GM12878 (cell line): ENCODE measurements at regions not wholly inside any gene's neighbourhood (a gene's known extent, or its start where the extent isn't known, plus 50 kb on each side); places are given as distances from the start of the nearest gene placed in this dataset.
A peak's percentile ranks its signal among the peaks of the same experiment; 100 is the strongest.

Experiments
- BACH1 ChIP-seq: fragments of 450-650 bp; IDR thresholded peaks from 2 replicates; pipeline ENCODE4 v1.6.1; 2017; ENCODE audit warnings: mild to moderate bottlenecking, borderline replicate concordance
- BRCA1 ChIP-seq: IDR thresholded peaks from 2 replicates; pipeline ENCODE4 v1.6.1; 2011; ENCODE audit warnings: low read depth, low read length, improper control_type of control experiment
- CBFB ChIP-seq: IDR thresholded peaks from 2 replicates; pipeline ENCODE4 v1.6.1; 2016; ENCODE audit warnings: antibody characterized with exemption, low read depth
- CHD2 ChIP-seq: IDR thresholded peaks from 2 replicates; pipeline ENCODE4 v1.6.1; 2011; ENCODE audit warnings: low read depth, low read length, improper control_type of control experiment, borderline replicate concordance
- EZH2 ChIP-seq: IDR thresholded peaks from 2 replicates; pipeline ENCODE4 v1.6.1; 2012; ENCODE audit warnings: low read depth, mild to moderate bottlenecking, control low read depth, inconsistent platforms, low read length, borderline replicate concordance; ENCODE audit not compliant: control insufficient read depth
- MLLT1 ChIP-seq: fragments of 450-650 bp; IDR thresholded peaks from 2 replicates; pipeline ENCODE4 v1.6.1; 2016; ENCODE audit warnings: mild to moderate bottlenecking
- PBX3 ChIP-seq: IDR thresholded peaks from 2 replicates; pipeline ENCODE4 v1.6.1; 2011; ENCODE audit warnings: mild to moderate bottlenecking, low read depth, low read length, moderate library complexity; ENCODE audit not compliant: insufficient replicate concordance
- PML ChIP-seq: IDR thresholded peaks from 2 replicates; pipeline ENCODE4 v1.6.1; 2012; ENCODE audit warnings: low read length, inconsistent platforms
- SP1 ChIP-seq: IDR thresholded peaks from one replicate; pipeline ENCODE4 v1.6.1; 2011; ENCODE audit warnings: low read depth, low read length
- TBL1XR1 ChIP-seq: IDR thresholded peaks from 2 replicates; pipeline ENCODE4 v1.6.1; 2012; ENCODE audit warnings: low read depth, low read length, improper control_type of control experiment
- ZBED1 ChIP-seq: IDR thresholded peaks from 2 replicates; pipeline ENCODE4 v1.6.1; 2016; ENCODE audit warnings: borderline replicate concordance
- ZNF274 ChIP-seq: IDR thresholded peaks from one replicate; pipeline ENCODE4 v1.8.0; 2011; ENCODE audit not compliant: insufficient read length, insufficient read depth
- ZNF687 ChIP-seq: fragments of 450-650 bp; IDR thresholded peaks from 2 replicates; pipeline ENCODE4 v1.6.1; 2017; ENCODE audit warnings: mild to moderate bottlenecking, moderate library complexity

- TF ChIP-seq ZNF687 = 0 out of 2 replicates have a peak, but pooled peaks have one; percentile 12
- TF ChIP-seq BRCA1 = no peak
- TF ChIP-seq SP1 = peak; percentile 62
- TF ChIP-seq BACH1 = peak; percentile 29; the same call in 1 of the 2 replicates
- no peak for TF ChIP-seq EZH2
- TF ChIP-seq ZBED1 = no peak
- peak; percentile 40; the same call in 1 of the 2 replicates for TF ChIP-seq MLLT1
- TF ChIP-seq CHD2 = no peak
- 0 out of 2 replicates have a peak, but pooled peaks have one; percentile 42 for TF ChIP-seq CBFB
- no peak for TF ChIP-seq TBL1XR1
- TF ChIP-seq PBX3 = no peak
- TF ChIP-seq PML = no peak
- TF ChIP-seq ZNF274 = no peak
These were observed 214.5 kb downstream of the RPLP1 start (continued) for GRCh38 chr15:69666921-69667811.
